ENCODE measurements at regions not wholly inside any gene's neighbourhood (a gene's known extent, or its start where the extent isn't known, plus 50 kb on each side); places are given as distances from the start of the nearest gene placed in this dataset.
"Not testable (repeated sequence)": the region's sequence is repeated elsewhere in the genome, so short reads cannot be mapped to it uniquely, and the experiment has no call there.

DNA sequence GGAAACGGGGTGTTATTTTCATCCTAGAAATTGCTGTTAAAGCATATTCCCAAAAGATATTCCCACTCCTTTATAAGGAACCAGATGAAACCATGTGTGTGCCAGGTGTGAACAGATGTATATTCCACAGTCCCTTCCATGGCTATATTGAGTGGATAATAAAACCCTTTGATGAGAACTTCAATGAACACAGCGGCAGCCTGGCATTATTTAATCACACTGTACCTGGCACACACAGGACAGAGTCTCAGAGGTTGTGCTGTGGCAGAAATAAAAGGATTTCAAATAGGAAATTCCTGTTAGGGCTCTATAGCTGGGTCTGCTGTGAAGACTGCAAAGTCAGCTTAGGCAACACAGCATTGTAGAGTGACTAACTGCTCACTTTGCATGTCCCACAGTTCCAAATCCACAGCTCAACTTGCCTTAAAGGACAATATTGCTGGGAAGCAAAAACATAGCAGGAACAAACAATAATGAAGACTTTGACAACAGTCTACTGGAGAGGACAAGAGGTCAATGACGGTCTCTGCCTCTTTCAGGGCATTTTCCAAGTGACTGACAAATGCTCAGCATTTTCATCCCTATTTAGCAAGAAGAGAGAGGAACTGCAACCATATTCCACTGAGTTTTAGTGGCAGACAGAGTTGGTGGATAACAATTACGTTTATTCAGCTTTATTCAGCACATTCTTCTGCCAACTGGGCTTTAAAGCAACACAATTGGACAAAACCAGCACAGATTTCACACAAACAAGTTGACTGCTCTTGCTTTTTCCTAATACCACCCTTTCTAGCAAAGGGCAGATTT lies 255.7 kb upstream of the RGMB start:
- DNase-seq, result no peak

- DNase-seq, result no peak
Observed at GRCh38 chr5:98518754-98519153, 254.7 kb upstream of the RGMB start.

GRCh38 chr5:98519571-98519970 lies 253.9 kb upstream of the RGMB start:
- DNase-seq, result no peak

DNA sequence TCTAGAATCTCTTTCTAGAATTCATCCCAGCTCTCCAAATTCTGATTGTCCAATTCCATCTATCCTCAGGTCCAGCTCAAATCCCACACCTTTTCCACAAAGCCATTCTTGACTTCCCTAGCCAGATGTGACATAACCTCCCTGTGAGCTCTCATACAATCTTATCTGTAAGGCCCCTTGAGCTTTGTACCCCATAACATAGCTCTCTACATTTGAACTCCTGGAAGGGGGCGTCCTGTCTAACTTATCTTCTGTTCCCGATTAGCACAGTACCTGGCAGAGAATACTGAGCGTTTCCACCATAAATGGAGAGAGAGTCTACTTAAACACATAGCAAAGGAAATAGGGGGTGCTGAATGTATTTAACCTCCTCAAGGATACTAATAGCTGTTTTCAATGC lies 251.6 kb upstream of the RGMB start:
- no peak for DNase-seq

GRCh38 chr5:98524773-98525172 lies 248.7 kb upstream of the RGMB start:
- no peak for DNase-seq

DNA sequence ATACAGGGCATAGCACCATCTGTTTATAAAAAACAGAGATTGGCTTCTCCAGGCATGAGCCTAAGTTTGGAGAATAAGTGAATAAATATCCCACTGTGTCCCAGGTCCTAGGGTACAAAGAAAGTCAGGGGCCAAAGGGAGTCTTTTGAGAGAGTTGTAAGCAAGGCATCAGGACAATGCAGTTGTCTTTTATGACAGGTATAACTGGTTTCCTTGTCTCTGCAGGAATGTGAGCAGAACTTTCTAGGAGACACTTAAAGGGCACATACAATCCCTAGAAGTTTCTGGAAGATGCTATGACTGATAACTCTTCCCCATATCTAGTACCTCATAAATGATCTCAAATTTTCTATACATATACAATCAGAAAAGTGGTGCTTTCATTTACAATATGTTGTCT lies 245.6 kb upstream of the RGMB start:
- no peak for DNase-seq

GRCh38 chr5:98529321-98529720 lies 244.1 kb upstream of the RGMB start:
- no peak for DNase-seq

DNA sequence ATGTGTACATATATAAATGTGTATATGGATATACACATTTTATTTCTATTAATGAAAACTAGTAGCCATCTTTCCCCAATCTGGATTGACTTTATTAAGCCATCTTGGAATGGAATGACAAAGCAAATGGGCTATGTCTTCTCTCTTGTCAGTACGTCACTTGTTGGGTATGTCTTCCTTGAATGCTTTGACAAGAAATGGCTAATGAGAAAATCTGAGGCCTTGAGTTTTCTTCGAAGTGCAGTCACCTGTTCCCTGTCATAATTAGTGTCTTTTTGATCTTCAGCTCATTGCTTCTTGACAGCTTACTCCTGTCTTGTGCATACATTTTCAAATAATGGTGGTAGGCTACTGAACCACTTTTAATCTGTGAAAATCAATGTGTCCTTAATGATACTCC lies 243.2 kb upstream of the RGMB start:
- DNase-seq, result no peak

DNA sequence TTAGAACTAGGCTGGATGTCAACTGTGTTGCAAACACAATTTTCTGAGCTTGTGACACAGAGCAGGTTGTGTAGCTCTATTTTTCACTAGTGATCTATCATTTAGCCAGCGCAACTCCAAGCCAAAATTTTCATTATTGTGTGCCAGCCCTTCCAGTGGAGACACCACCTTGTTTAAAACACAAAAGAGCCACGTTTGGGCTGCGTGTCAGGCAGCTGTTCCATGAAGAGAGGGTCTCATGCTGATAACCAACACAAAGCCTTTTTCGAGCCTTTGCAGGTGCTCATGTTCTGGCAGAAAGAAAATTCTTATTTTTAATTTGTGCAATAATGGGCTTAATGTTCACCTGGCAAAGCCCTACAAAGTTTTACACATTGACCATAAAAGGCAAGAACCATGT lies 237.6 kb upstream of the RGMB start:
- no peak for DNase-seq

DNA sequence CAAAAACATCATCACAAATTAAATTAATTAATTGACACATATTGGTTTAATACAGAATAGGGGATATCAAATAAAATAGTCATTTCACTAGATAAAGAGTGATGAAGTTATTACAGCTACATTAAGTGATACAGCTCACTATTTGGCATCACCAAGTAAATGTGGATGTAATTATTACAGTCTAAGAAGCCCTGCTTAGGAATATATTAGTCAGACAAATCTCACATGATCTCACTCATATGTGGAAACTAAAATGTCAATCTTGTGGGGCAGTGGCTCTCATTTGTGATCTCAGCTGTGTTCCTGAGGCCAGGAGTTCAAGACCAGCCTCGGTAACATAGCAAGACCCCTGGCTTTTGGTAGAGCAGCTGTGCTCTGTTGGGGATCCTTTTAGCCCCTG lies 233.4 kb upstream of the RGMB start:
- DNase-seq, result peak; percentile 17

DNA sequence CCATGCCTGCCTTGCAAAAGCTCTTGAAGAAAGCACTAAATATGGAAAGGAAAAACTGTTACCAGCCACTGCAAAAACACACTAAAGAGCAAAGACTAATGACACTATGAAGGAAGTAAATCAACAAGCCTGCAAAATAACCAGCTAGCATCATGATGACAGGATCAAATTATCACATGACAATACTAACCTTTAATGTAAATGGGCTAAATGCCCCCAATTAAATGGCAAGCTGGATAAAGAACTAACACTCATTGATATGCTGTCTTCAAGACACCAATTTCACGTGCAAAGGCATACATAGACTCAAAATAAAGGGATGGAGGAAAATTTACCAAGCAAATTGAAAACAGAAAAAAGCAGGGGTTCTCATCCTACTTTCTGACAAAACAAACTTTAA lies 231.8 kb upstream of the RGMB start:
- DNase-seq, result no peak

DNA sequence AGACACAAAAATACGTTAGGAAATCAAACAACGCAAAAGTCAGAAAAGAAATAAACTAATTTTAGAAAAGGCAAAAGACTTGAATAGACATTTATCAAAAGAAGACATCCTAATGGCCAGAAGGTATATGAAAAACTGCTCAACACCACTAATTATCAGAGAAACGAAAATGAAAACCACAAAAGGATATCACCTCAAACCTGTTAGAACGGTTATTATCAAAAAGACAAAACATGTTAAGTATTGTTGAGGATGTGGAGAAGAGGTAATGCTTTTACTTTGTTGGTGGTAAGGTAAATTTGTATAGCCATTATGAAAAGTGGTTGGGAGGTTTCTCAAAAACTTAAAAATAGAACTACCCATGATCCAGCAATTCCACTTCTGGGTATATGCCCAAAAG lies 230.0 kb upstream of the RGMB start:
- no peak for DNase-seq

DNA sequence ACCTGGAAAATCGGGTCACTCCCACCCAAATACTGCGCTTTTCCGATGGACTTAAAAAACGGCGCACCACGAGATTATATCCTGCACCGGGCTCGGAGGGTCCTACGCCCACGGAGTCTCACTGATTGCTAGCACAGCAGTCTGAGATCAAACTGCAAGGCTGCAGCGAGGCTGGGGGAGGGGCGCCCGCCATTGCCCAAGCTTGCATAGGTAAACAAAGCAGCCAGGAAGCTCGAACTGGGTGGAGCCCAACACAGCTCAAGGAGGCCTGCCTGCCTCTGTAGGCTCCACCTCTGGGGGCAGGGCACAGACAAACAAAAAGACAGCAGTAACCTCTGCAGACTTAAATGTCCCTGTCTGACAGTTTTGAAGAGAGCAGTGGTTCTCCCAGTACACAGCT lies 226.5 kb upstream of the RGMB start:
- DNase-seq, result not testable (repeated sequence)

GRCh38 chr5:98556712-98557111 lies 216.8 kb upstream of the RGMB start:
- peak; percentile 80 for DNase-seq

DNA sequence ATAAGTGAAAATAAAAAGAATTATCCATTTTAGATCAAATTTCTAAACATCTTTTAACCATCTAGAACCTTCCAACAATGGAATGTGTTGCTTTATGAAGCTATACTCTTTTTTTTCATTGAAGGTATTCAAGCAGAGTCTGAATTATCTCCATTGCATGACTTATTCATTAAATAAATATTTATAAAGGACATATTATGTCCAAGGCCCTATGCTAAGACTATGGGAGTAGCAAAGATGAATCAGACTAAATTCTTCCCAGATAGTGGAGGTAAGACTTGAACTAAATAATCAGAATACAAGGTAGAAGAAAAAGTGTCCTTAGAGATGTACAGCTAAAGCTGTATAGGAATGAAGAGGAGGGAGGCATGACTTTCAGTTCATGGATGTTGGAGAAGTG lies 215.5 kb upstream of the RGMB start:
- peak; percentile 77 for DNase-seq

- no peak for DNase-seq
Observed at GRCh38 chr5:98563885-98564653, 209.4 kb upstream of the RGMB start.

GRCh38 chr5:98564836-98565235 lies 208.6 kb upstream of the RGMB start:
- DNase-seq, result peak; percentile 40

- DNase-seq, result peak; percentile 35
Observed at GRCh38 chr5:98568336-98568735, 205.1 kb upstream of the RGMB start.

GRCh38 chr5:98569288-98569687 lies 204.2 kb upstream of the RGMB start:
- DNase-seq, result no peak

GRCh38 chr5:98570010-98570409 lies 203.5 kb upstream of the RGMB start:
- DNase-seq, result peak; percentile 64

DNA sequence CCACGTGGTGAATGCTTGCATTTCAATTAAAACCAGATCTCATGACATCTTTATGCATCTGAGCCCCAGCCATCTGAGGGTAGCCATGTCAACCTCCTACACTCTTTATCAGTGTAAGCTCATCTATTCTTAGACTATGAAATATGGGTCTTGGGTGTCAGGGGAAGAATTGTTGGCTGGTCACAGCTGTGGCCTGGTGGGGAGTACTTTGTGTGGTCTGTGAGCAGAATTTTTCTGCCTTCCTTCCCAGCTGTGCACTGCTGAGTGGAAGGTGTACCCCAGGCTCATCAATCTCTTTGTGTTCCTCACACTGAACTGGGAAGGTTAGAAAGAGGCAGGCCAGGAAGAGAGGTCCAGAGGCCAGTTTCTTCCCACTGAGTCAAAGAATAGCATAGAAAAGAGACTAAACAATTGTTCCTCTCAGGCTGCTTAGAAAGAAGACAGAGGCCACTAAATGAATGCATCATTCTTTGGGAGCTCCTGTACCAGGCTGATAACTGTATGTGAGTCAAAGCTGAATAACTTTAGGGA lies 202.7 kb upstream of the RGMB start:
- DNase-seq, result peak; percentile 31

DNA sequence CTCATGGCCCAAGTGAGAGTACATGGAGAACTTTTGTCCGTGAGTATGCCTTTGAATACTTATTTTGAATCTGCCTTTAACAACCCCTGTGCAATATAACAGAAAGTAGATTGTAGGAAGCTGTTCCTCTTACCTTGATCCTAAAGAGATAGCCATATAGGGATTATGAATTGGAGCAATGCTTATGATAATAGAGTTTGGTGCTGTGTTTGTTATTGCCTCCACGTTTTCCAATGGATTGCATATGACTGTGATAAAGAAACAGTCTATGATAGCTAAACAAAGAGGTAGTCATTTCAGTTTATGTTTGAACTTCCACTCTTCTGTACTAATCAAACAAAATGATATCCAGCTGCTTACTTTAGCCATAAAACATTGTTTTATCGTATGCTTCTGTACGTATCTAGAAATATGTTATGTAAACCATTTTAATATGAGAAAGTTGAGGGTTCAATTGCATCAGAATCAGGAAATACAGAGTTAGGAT lies 199.6 kb upstream of the RGMB start:
- DNase-seq, result no peak

DNA sequence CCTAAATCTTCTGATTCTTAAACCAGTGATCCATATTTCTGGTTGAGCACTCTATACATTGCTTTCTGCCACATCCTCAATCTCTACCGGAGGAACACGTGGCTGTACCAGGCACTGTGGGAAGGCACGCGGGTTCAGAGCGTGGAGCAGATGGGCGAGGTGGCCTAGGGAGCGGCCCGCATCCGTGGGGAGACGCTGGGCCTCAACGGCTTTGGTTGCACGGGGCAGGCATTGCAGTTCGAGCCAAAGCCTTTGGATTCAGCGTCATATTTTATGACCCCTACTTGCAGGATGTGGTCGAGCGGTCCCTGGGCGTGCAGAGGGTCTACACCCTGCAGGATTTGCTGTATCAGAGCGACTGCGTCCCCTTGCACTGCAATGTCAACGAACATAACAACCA lies 197.2 kb upstream of the RGMB start:
- no peak for DNase-seq

DNA sequence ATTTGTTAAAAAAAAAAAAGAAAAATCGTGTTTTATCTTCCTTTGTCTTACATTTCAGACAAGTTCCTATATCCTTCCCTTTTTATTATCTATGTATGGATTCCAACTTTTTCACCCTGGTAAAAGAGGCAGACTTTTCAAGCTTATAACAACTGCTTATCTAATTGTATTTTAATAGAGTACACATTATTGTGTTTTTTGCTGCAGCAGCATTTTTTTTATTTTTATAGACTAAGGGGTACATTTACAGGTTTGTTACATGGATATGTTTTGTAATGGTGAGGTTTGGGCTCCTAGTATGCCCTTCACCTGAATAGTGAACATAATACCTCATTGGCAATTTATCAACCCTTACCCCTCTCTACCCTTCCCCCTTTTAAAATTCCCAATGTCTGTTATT lies 195.0 kb upstream of the RGMB start:
- DNase-seq, result no peak

Measured in fibroblast of skin of back (primary cell).